ENCODE measurements at regions not wholly inside any gene's neighbourhood (a gene's known extent, or its start where the extent isn't known, plus 50 kb on each side); places are given as distances from the start of the nearest gene placed in this dataset.

DNA sequence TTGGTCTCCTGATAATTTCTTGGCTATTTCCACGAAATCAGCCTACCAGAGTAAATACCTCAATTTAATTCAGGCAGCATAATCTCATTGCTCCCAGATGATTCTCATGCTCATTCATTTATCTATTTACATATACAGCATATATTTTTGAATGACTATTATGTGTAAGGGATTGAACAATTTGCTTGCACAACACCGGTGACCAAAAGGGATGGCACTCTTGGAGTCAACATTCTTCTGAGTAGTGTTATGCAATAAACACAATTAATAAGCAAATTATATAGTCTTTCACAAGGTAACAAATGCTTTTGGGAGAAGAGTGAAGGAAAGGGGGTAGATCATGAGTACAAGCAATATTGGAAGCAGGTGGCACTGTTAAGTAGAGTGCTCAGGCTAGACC lies 1015.3 kb downstream of the ARAP2 start:
- intact Hi-C loops (cut with micrococcal nuclease; ENCODE audit: unreplicated experiment) (no loop called here), in situ Hi-C loops (cut with HindIII; ENCODE audit: low pct_unique_long_range_greater_than_20kb, low sequenced_read_pairs) (no loop called here)
- ATAC-seq (no peak), DNase-seq (ENCODE audit: low read depth, low spot score) (no peak)
- TF ChIP-seq POLR2AphosphoS5 (IDR thresholded peaks at IDR 0.05; ENCODE audit: low read depth, low read length), result no peak
- TF ChIP-seq, protein P1, sequence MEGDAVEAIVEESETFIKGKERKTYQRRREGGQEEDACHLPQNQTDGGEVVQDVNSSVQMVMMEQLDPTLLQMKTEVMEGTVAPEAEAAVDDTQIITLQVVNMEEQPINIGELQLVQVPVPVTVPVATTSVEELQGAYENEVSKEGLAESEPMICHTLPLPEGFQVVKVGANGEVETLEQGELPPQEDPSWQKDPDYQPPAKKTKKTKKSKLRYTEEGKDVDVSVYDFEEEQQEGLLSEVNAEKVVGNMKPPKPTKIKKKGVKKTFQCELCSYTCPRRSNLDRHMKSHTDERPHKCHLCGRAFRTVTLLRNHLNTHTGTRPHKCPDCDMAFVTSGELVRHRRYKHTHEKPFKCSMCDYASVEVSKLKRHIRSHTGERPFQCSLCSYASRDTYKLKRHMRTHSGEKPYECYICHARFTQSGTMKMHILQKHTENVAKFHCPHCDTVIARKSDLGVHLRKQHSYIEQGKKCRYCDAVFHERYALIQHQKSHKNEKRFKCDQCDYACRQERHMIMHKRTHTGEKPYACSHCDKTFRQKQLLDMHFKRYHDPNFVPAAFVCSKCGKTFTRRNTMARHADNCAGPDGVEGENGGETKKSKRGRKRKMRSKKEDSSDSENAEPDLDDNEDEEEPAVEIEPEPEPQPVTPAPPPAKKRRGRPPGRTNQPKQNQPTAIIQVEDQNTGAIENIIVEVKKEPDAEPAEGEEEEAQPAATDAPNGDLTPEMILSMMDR (IDR thresholded peaks at IDR 0.05), result no peak
- TF ChIP-seq SIN3A (IDR thresholded peaks at IDR 0.05; ENCODE audit: borderline replicate concordance, insufficient read depth, low read depth, low read length), result no peak
- TF ChIP-seq, protein P2, sequence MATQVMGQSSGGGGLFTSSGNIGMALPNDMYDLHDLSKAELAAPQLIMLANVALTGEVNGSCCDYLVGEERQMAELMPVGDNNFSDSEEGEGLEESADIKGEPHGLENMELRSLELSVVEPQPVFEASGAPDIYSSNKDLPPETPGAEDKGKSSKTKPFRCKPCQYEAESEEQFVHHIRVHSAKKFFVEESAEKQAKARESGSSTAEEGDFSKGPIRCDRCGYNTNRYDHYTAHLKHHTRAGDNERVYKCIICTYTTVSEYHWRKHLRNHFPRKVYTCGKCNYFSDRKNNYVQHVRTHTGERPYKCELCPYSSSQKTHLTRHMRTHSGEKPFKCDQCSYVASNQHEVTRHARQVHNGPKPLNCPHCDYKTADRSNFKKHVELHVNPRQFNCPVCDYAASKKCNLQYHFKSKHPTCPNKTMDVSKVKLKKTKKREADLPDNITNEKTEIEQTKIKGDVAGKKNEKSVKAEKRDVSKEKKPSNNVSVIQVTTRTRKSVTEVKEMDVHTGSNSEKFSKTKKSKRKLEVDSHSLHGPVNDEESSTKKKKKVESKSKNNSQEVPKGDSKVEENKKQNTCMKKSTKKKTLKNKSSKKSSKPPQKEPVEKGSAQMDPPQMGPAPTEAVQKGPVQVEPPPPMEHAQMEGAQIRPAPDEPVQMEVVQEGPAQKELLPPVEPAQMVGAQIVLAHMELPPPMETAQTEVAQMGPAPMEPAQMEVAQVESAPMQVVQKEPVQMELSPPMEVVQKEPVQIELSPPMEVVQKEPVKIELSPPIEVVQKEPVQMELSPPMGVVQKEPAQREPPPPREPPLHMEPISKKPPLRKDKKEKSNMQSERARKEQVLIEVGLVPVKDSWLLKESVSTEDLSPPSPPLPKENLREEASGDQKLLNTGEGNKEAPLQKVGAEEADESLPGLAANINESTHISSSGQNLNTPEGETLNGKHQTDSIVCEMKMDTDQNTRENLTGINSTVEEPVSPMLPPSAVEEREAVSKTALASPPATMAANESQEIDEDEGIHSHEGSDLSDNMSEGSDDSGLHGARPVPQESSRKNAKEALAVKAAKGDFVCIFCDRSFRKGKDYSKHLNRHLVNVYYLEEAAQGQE (IDR thresholded peaks at IDR 0.05; ENCODE audit: insufficient read depth in 1 of 2, low read depth in 2 of 2, low read length in 1 of 2), result no peak
- no peak for TF ChIP-seq TCF7L2 (IDR thresholded peaks at IDR 0.05; ENCODE audit: low read depth, low read length)
- ChIA-PET CTCF (no interaction called here), POLR2A (no interaction called here)
- Histone ChIP-seq H3K27ac (ENCODE audit: low read length) (no peak overlapping the region), H3K9me3 (ENCODE audit: control insufficient read depth, insufficient read depth, low read depth, low read length) (no peaks in the 10 kb centered on the region), H3K36me3 (ENCODE audit: control insufficient read depth, insufficient read depth, low read length) (no peaks in the 10 kb centered on the region), H3K27me3 (ENCODE audit: control insufficient read depth, insufficient read depth, low read length) (no peaks in the 10 kb centered on the region), H3K4me1 (ENCODE audit: control insufficient read depth, insufficient read depth, low read length) (no peaks in the 10 kb centered on the region), H3K4me3 (ENCODE audit: low read depth in 2 of 2, low read length in 2 of 2) (no peak overlapping the region)
- BruUV-seq (replicated peaks), result no TSS peak

DNA sequence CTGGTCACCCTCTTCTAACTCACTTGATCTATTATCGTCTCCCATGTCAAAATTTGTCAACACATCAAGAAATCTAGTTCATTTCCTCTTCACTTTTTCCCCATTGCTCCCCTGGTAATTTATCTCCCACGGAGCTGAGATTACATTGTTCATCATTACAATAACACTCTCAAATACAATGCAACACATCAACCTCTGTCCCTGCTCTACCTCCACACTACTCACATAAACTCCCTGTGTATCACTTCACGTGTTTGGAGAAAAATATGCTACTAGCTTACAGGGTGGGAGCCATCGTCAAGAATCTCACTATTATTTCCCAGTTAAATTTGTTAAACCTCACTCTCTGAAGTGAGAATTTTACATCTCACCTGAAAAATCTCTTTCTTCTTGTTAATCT lies 1006.4 kb downstream of the ARAP2 start:
- no peak for ATAC-seq
- ChIA-PET CTCF (no interaction called here), POLR2A (no interaction called here)
- Histone ChIP-seq H3K4me3 (ENCODE audit: low read depth in 2 of 2, low read length in 2 of 2) (no peak overlapping the region), H3K4me1 (ENCODE audit: control insufficient read depth, insufficient read depth, low read length) (no peaks in the 10 kb centered on the region), H3K36me3 (ENCODE audit: control insufficient read depth, insufficient read depth, low read length) (no peaks in the 10 kb centered on the region), H3K27ac (ENCODE audit: low read length) (no peak overlapping the region), H3K9me3 (ENCODE audit: control insufficient read depth, insufficient read depth, low read depth, low read length) (no peaks in the 10 kb centered on the region), H3K27me3 (ENCODE audit: control insufficient read depth, insufficient read depth, low read length) (no peaks in the 10 kb centered on the region)
- BruUV-seq (replicated peaks), result no TSS peak
- DNase-seq (ENCODE audit: low read depth, low spot score), result no peak
- TF ChIP-seq POLR2AphosphoS5 (IDR thresholded peaks at IDR 0.05; ENCODE audit: low read depth, low read length) (no peak), TCF7L2 (IDR thresholded peaks at IDR 0.05; ENCODE audit: low read depth, low read length) (no peak), SIN3A (IDR thresholded peaks at IDR 0.05; ENCODE audit: borderline replicate concordance, insufficient read depth, low read depth, low read length) (no peak)
- TF ChIP-seq, protein P2 (IDR thresholded peaks at IDR 0.05; ENCODE audit: insufficient read depth in 1 of 2, low read depth in 2 of 2, low read length in 1 of 2), result no peak
- TF ChIP-seq, protein P1 (IDR thresholded peaks at IDR 0.05), result no peak
- in situ Hi-C loops (cut with HindIII; ENCODE audit: low pct_unique_long_range_greater_than_20kb, low sequenced_read_pairs) (no loop called here), intact Hi-C loops (cut with micrococcal nuclease; ENCODE audit: unreplicated experiment) (no loop called here)

Data from Panc1 (cell line).